PFSK-1 (cell line): ENCODE measurements at regions not wholly inside any gene's neighbourhood (a gene's known extent, or its start where the extent isn't known, plus 50 kb on each side); places are given as distances from the start of the nearest gene placed in this dataset.

Source experiments
- FOXP2 ChIP-seq: optimal IDR thresholded peaks from 2 replicates; pipeline ENCODE3; 2011; ENCODE audit warnings: borderline replicate concordance, control low read depth, inconsistent platforms; ENCODE audit not compliant: insufficient read depth; ENCODE audit errors: extremely low read length, extremely low read depth
- POLR2AphosphoS5 ChIP-seq: IDR thresholded peaks from 2 replicates; pipeline ENCODE4 v1.6.1; 2012; ENCODE audit warnings: low read depth, mild to moderate bottlenecking, control low read depth, low read length, moderate library complexity
- REST ChIP-seq, 2 experiments: IDR thresholded peaks; 2 replicates each; pipeline versions ENCODE4 v1.6.1 to v1.8.0; 2011 to 2012; ENCODE audit warnings: low read depth in 2 of 2, low read length in 2 of 2, control low read depth in 1 of 2, inconsistent platforms in 1 of 2, mild to moderate bottlenecking in 1 of 2, moderate library complexity in 1 of 2; ENCODE audit not compliant: insufficient read depth in 1 of 2
- SIN3A ChIP-seq: IDR thresholded peaks from 2 replicates; pipeline ENCODE4 v1.6.1; 2012; ENCODE audit warnings: mild to moderate bottlenecking, low read length, moderate library complexity, borderline replicate concordance; ENCODE audit not compliant: insufficient read depth
- TAF1 ChIP-seq: IDR thresholded peaks from 2 replicates; pipeline ENCODE4 v1.6.1; 2012; ENCODE audit warnings: low read length, control low read depth, borderline replicate concordance; ENCODE audit not compliant: insufficient read depth

GRCh38 chr3:153666991-153667740 is 454.0 kb upstream of the ARHGEF26 start:
- TF ChIP-seq POLR2AphosphoS5 (no peak), REST (IDR thresholded peaks at IDR 0.05; ENCODE audit: insufficient read depth in 1 of 2, low read depth in 2 of 2, low read length in 2 of 2) (no peak), TAF1 (no peak), FOXP2 (no peak), SIN3A (no peak)
